Left ventricle myocardium inferior (tissue), 1 donor: ENCODE measurements at regions not wholly inside any gene's neighbourhood (a gene's known extent, or its start where the extent isn't known, plus 50 kb on each side); places are given as distances from the start of the nearest gene placed in this dataset.

Experiments used
- DNase-seq: peaks from one replicate; pipeline ENCODE4 v3.0.0-alpha.2; 2020
- H3K27ac ChIP-seq: fragments of 200-600 bp; replicated peaks from 2 replicates; pipeline ENCODE4 v1.8.0; 2021
- H3K27me3 ChIP-seq: fragments of 200-600 bp; 2 replicates; pipeline ENCODE4 v1.8.0; 2021; ENCODE audit warnings: low read depth
- H3K36me3 ChIP-seq: fragments of 200-600 bp; 2 replicates; pipeline ENCODE4 v1.8.0; 2021
- H3K4me1 ChIP-seq: fragments of 200-600 bp; 2 replicates; pipeline ENCODE4 v1.8.0; 2021
- H3K4me3 ChIP-seq: fragments of 200-600 bp; 2 replicates; pipeline ENCODE4 v1.8.0; 2021; ENCODE audit warnings: mild to moderate bottlenecking, moderate library complexity
- H3K9me3 ChIP-seq: fragments of 200-600 bp; replicated peaks from 2 replicates; pipeline ENCODE4 v1.8.0; 2021
- intact Hi-C: fragments of 100-400 bp; cut with micrococcal nuclease; formaldehyde crosslinking; loops from one replicate; pipeline ENCODE4 v1.11.0; 2022
- TF ChIP-seq, protein P1 (sequence below): fragments of 200-600 bp; IDR thresholded peaks from 2 replicates; pipeline ENCODE4 v1.8.0; 2021; ENCODE audit warnings: antibody characterized with exemption, mild to moderate bottlenecking, borderline replicate concordance
- donor health status: DM: no; HTN: yes; CAD: no; lungs with severe emphysema.

DNA sequence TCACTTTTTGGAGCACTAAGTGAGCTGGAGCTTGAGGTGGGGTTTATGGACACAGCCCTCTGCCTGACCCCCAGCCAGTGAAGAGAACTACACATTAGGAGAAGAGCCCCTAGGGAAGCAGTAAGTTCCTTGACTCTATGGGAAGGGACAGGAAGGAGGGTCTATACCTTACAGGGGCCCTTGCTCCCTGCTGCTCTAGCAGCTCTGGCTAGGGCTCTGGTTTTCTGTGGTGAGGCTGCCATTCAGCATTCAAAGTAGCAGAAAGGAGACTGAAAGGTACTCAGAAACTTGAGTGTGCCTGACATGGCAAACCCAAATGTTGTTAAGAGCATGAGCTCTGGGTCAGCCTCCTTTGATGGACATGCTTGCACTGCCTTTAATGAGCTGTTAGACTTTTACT is 144.0 kb upstream of the KIT start:
- no peaks in the 10 kb centered on the region for H3K27me3 ChIP-seq
- TF ChIP-seq, protein P1, sequence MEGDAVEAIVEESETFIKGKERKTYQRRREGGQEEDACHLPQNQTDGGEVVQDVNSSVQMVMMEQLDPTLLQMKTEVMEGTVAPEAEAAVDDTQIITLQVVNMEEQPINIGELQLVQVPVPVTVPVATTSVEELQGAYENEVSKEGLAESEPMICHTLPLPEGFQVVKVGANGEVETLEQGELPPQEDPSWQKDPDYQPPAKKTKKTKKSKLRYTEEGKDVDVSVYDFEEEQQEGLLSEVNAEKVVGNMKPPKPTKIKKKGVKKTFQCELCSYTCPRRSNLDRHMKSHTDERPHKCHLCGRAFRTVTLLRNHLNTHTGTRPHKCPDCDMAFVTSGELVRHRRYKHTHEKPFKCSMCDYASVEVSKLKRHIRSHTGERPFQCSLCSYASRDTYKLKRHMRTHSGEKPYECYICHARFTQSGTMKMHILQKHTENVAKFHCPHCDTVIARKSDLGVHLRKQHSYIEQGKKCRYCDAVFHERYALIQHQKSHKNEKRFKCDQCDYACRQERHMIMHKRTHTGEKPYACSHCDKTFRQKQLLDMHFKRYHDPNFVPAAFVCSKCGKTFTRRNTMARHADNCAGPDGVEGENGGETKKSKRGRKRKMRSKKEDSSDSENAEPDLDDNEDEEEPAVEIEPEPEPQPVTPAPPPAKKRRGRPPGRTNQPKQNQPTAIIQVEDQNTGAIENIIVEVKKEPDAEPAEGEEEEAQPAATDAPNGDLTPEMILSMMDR = no peak
- H3K9me3 ChIP-seq = no peaks in the 10 kb centered on the region
- H3K36me3 ChIP-seq = no peaks in the 10 kb centered on the region
- intact Hi-C loops = no loop called here
- DNase-seq = no peak
- no peaks in the 10 kb centered on the region for H3K4me1 ChIP-seq
- no peak overlapping the region for H3K4me3 ChIP-seq
- no peak overlapping the region for H3K27ac ChIP-seq

DNA sequence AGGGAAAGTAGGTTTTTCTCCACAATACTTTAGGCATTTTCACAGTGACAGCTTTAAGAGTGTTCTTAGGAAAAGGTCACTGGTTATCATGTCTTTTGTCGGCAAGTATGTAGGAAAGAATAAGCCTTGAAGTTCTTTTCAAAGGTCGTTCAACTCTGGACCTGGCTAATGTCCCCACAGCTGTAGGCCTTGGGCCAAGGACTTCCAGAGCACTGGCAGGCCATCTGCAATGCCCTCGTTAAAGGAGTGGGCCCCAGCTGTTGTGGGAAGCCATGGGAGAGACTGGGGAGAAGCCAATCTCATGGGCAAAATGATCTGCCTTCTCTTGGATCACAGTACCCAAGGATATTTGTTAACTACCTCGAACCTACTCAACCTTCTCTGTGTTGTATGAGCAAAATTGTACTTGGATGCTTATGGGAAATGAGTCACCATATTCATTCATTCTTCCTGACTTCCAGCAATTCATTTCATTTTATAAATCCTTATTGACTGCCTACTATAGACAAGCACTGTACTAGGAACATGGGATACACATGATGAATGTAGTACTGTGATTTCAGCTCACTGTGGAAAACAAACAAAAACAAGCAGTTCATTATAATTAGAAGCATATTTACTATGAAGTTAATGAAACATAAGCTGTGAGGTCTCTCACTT is 141.1 kb upstream of the KIT start:
- intact Hi-C loops = no loop called here
- H3K27me3 ChIP-seq = no peaks in the 10 kb centered on the region
- H3K4me3 ChIP-seq = no peak overlapping the region
- H3K36me3 ChIP-seq = no peaks in the 10 kb centered on the region
- peak; percentile 22 for DNase-seq
- H3K27ac ChIP-seq = no peak overlapping the region
- TF ChIP-seq, protein P1 = no peak
- no peaks in the 10 kb centered on the region for H3K4me1 ChIP-seq
- H3K9me3 ChIP-seq = no peaks in the 10 kb centered on the region

DNA sequence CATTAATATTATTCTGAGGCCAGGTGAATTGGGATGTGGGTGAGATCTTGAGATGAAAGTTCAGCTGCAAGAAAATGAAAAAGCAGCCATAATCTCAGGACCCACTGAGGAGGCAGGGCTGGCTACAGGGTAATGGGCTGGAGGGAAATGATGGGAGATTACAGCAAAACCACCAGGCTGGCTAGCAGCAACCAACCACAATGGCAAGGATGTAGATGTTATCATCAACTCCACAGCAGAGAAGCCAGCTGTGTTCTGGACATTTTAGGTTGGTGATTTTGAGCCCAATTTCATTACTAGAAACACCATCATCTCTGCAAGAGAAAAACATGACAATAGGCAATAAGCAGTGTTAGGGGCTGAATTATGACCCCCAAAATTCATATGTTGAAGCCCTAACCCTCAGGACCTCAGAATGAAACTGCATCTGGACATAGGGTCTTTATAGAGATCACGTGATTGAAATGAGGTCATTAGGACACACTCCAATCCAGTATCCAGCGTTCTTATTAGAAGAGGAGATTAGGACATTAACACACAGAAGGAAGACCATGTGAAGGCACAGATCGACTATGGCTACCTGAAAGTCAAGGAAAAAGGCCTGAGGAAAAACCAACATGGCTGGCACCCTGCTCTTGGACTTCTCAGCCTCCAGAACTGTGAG is 139.8 kb upstream of the KIT start:
- H3K27ac ChIP-seq = no peak overlapping the region
- DNase-seq = no peak
- H3K4me3 ChIP-seq = no peak overlapping the region
- H3K27me3 ChIP-seq = no peaks in the 10 kb centered on the region
- H3K9me3 ChIP-seq = peaks cover 11% of the 10 kb centered on the region
- H3K4me1 ChIP-seq = no peaks in the 10 kb centered on the region
- TF ChIP-seq, protein P1 = no peak
- intact Hi-C loops = no loop called here
- H3K36me3 ChIP-seq = no peaks in the 10 kb centered on the region

DNA sequence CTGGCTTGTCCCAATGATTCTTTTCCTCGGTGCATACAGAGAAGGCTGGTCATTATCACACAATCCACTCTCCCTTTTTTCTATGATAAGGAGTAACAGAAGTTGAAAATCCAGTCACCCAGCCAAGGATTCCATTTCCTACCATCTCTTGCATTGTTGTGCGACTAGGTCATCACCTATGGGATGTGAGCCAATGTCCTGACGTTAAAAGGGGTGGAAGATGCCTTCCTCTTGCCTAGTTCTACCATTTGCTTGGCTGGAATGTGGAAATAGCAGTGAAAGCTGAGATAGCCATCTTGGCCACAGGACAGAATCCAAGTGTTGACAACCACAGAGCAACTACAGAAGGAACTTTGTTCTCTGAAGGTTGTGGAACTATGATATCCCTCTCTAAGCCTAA is 132.2 kb upstream of the KIT start:
- DNase-seq = no peak
- Histone ChIP-seq H3K4me3 (no peak overlapping the region), H3K36me3 (no peaks in the 10 kb centered on the region), H3K4me1 (no peaks in the 10 kb centered on the region), H3K27me3 (no peaks in the 10 kb centered on the region), H3K27ac (no peak overlapping the region), H3K9me3 (peaks cover 11% of the 10 kb centered on the region)
- TF ChIP-seq, protein P1 = no peak
- intact Hi-C loops = no loop called here

DNA sequence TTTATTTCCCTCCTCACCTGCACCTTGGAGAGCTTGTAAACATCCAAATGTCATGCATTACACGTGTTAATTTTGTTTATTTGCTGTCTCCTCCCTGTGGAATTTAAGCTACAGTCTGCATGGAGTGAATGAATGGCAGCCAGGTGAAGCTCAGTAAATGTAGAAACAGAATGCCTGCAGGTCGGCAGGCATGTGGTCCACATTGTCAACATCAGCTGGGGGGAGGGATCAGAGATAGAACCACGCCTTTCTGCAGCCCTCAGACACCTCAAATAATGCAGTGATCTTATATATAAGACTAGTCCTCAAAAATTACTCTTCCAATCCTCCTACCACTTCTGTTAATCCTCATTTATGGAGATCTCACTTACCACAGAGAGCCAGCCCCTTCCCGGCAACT is 131.2 kb upstream of the KIT start:
- Histone ChIP-seq H3K4me1 (no peaks in the 10 kb centered on the region), H3K9me3 (peaks cover 11% of the 10 kb centered on the region), H3K27me3 (no peaks in the 10 kb centered on the region), H3K27ac (no peak overlapping the region), H3K36me3 (no peaks in the 10 kb centered on the region), H3K4me3 (no peak overlapping the region)
- intact Hi-C loops = no loop called here
- TF ChIP-seq, protein P1 = no peak
- DNase-seq = no peak
